ENCODE measurements at regions not wholly inside any gene's neighbourhood (a gene's known extent, or its start where the extent isn't known, plus 50 kb on each side); places are given as distances from the start of the nearest gene placed in this dataset.

DNA sequence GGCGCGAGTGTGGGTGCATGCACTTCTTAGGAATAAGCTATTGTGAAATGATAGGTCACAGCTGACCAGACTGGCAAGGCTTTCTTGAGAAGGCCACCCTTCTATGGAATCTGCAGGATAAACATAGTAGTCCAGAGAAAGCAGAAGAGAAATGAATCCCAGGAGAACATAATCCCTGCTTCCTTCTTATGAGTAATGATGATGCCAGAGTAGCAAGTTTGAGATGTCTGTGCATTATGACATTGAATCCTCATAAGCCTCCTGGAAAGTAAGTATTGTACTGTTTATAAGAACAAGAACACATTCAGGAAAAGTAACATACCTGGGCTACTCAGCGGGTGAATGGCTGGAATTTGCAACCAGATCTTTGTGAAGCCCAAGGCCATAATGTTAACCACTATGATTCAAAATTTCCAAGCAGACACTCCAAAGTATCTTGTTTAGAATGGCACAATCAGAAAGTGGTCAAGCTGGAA lies 272.1 kb upstream of the HS3ST1 start:
- TF ChIP-seq, protein P1, sequence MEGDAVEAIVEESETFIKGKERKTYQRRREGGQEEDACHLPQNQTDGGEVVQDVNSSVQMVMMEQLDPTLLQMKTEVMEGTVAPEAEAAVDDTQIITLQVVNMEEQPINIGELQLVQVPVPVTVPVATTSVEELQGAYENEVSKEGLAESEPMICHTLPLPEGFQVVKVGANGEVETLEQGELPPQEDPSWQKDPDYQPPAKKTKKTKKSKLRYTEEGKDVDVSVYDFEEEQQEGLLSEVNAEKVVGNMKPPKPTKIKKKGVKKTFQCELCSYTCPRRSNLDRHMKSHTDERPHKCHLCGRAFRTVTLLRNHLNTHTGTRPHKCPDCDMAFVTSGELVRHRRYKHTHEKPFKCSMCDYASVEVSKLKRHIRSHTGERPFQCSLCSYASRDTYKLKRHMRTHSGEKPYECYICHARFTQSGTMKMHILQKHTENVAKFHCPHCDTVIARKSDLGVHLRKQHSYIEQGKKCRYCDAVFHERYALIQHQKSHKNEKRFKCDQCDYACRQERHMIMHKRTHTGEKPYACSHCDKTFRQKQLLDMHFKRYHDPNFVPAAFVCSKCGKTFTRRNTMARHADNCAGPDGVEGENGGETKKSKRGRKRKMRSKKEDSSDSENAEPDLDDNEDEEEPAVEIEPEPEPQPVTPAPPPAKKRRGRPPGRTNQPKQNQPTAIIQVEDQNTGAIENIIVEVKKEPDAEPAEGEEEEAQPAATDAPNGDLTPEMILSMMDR (optimal IDR thresholded peaks at IDR 0.05 in 1 of 3, IDR thresholded peaks at IDR 0.05 in 1 of 3, conservative IDR thresholded peaks at IDR 0.05 in 1 of 3; ENCODE audit: extremely low read depth in 1 of 3, insufficient read depth in 2 of 3, low read length in 3 of 3): no peak
- TF ChIP-seq EZH2 (IDR thresholded peaks at IDR 0.05; ENCODE audit: low read length): no peak

Measured in keratinocyte (primary cell).